ENCODE measurements at regions not wholly inside any gene's neighbourhood (a gene's known extent, or its start where the extent isn't known, plus 50 kb on each side); places are given as distances from the start of the nearest gene placed in this dataset.
A peak's percentile ranks its signal among the peaks of the same experiment; 100 is the strongest.

GRCh38 chrX:69305333-69306062, 140.2 kb upstream of the PJA1 start:
- intact Hi-C loops (cut with DNase I): no loop called here
- WGBS: 39% methylated on average over 39 of the region's 39 CpGs
- ATAC-seq (peak in 1 of 2 donors; percentile 25), DNase-seq (no peak)
- Histone ChIP-seq H3K27ac (ENCODE audit: low read length) (no peak overlapping the region), H3K9me3 (ENCODE audit: control insufficient read depth, low read length) (no peaks in the 10 kb centered on the region), H3K4me3 (ENCODE audit: low read length) (no peak overlapping the region), H3K27me3 (ENCODE audit: control insufficient read depth, insufficient read depth) (no peaks in the 10 kb centered on the region), H3K4me1 (ENCODE audit: control insufficient read depth, insufficient read depth, low read length) (no peaks in the 10 kb centered on the region)

DNA sequence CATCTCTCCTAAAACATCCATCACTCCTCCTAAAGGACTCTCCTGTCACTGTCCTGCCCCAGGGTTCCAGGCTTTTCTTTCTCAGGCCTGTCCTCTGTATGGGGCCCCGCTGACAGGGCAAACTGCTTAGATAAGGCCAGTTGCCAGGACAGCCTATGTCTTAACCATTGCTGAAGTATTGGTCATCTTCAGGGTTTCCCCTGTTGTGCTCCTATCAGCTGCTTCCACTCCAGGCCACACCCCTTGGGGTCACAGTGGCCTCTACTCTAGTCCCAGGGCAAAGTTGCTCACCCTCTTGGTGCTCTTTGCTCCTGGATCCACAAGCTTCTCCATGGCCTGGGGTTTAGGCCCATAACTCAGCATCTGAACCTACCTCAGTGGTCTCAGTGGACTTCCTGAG, 138.0 kb upstream of the PJA1 start:
- intact Hi-C loops (cut with DNase I): no loop called here
- no peak for DNase-seq
- Histone ChIP-seq H3K27ac (ENCODE audit: low read length) (no peak overlapping the region), H3K4me3 (ENCODE audit: low read length) (no peak overlapping the region), H3K4me1 (ENCODE audit: control insufficient read depth, insufficient read depth, low read length) (peaks cover 5% of the 10 kb centered on the region), H3K9me3 (ENCODE audit: control insufficient read depth, low read length) (no peaks in the 10 kb centered on the region), H3K27me3 (ENCODE audit: control insufficient read depth, insufficient read depth) (no peaks in the 10 kb centered on the region)
- whole genome bisulfite sequencing: 87% methylated on average over 1 of the region's 1 CpG
- no peak for ATAC-seq

DNA sequence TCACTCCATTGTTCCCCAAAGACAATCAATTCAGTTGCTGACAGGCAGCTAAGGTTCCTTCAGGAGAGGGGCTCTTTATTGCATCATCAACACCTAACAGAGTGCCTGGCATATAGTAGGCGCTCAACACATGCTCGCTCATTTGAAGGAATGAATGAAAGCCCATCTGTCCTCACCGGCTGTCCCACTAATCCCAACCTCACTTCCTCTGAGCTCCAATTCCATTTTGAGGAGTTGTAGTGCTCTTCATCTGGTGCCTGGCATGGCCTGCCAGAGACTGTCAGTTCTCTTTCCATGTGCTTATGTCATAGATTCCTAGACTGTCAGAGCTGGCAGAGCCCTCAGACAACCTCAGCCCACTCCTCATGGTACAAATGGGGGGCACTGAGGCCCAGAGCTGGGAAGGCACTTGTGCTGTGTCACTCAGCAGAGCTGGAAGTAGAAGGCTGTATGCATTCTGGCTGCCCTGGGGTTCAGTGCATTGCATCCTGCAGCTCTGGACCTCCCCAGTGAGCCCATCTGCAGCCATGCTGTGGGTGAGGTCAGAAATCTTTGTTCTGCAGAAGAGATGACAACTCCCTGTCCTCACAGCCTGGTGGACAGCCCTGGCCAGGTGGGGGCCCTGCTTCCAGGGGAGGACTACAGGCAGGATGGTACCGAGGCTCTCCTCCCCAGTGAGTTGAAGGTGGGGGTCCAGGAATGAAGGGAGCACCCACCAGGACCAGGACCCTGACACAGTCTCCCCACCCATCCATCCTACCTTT, 134.9 kb upstream of the PJA1 start:
- no peaks in the 10 kb centered on the region for H3K27me3 ChIP-seq (ENCODE audit: control insufficient read depth, insufficient read depth)
- no peak for DNase-seq
- no peak overlapping the region for H3K4me3 ChIP-seq (ENCODE audit: low read length)
- no peak overlapping the region for H3K27ac ChIP-seq (ENCODE audit: low read length)
- WGBS: 76% methylated on average over 4 of the region's 4 CpGs
- no peaks in the 10 kb centered on the region for H3K9me3 ChIP-seq (ENCODE audit: control insufficient read depth, low read length)
- H3K4me1 ChIP-seq (ENCODE audit: control insufficient read depth, insufficient read depth, low read length): peaks cover 5% of the 10 kb centered on the region
- ATAC-seq: no peak
- intact Hi-C loops (cut with DNase I): no loop called here

DNA sequence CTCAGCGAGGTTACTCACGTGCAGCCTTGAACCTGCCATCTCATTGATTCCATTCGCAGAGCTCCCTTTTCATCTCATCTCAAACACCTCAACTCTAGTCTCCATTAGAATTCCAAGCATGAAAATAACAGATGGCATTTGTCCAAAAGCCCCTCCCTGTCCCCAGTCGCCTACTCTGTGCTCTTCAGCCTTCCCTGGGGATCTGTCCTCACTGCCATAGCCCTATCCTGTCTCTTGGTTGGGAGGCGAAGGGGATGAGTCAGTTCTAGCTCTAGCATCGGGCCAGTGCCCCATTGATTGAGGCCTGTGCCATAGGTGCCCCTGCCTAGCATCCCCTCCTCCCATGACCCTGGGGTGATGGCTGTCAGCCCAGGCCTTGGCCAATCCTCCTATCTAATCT, 134.0 kb upstream of the PJA1 start:
- Histone ChIP-seq H3K9me3 (ENCODE audit: control insufficient read depth, low read length) (no peaks in the 10 kb centered on the region), H3K27me3 (ENCODE audit: control insufficient read depth, insufficient read depth) (no peaks in the 10 kb centered on the region), H3K27ac (ENCODE audit: low read length) (no peak overlapping the region), H3K4me1 (ENCODE audit: control insufficient read depth, insufficient read depth, low read length) (peaks cover 5% of the 10 kb centered on the region), H3K4me3 (ENCODE audit: low read length) (no peak overlapping the region)
- 59% methylated on average over 6 of the region's 6 CpGs for WGBS
- ATAC-seq (peak; percentile 33 to 35), DNase-seq (no peak)
- intact Hi-C loops (cut with DNase I): no loop called here

- WGBS: 48% methylated on average over 5 of the region's 5 CpGs
- H3K9me3 ChIP-seq (ENCODE audit: control insufficient read depth, low read length): no peaks in the 10 kb centered on the region
- intact Hi-C loops (cut with DNase I): no loop called here
- DNase-seq (peak in 1 of 3 donors; percentile 40), ATAC-seq (peak in 1 of 2 donors; percentile 42)
- H3K4me3 ChIP-seq (ENCODE audit: low read length): no peak overlapping the region
- peaks cover 5% of the 10 kb centered on the region for H3K4me1 ChIP-seq (ENCODE audit: control insufficient read depth, insufficient read depth, low read length)
- no peaks in the 10 kb centered on the region for H3K27me3 ChIP-seq (ENCODE audit: control insufficient read depth, insufficient read depth)
- H3K27ac ChIP-seq (ENCODE audit: low read length): no peak overlapping the region
These were observed 133.3 kb upstream of the PJA1 start for GRCh38 chrX:69298466-69299140.

GRCh38 chrX:69297506-69297905, 132.3 kb upstream of the PJA1 start:
- no peaks in the 10 kb centered on the region for H3K9me3 ChIP-seq (ENCODE audit: control insufficient read depth, low read length)
- intact Hi-C loops (cut with DNase I): no loop called here
- no peaks in the 10 kb centered on the region for H3K27me3 ChIP-seq (ENCODE audit: control insufficient read depth, insufficient read depth)
- peaks cover 5% of the 10 kb centered on the region for H3K4me1 ChIP-seq (ENCODE audit: control insufficient read depth, insufficient read depth, low read length)
- WGBS: 80% methylated on average over 5 of the region's 5 CpGs
- ATAC-seq (no peak), DNase-seq (no peak)
- no peak overlapping the region for H3K4me3 ChIP-seq (ENCODE audit: low read length)
- no peak overlapping the region for H3K27ac ChIP-seq (ENCODE audit: low read length)

DNA sequence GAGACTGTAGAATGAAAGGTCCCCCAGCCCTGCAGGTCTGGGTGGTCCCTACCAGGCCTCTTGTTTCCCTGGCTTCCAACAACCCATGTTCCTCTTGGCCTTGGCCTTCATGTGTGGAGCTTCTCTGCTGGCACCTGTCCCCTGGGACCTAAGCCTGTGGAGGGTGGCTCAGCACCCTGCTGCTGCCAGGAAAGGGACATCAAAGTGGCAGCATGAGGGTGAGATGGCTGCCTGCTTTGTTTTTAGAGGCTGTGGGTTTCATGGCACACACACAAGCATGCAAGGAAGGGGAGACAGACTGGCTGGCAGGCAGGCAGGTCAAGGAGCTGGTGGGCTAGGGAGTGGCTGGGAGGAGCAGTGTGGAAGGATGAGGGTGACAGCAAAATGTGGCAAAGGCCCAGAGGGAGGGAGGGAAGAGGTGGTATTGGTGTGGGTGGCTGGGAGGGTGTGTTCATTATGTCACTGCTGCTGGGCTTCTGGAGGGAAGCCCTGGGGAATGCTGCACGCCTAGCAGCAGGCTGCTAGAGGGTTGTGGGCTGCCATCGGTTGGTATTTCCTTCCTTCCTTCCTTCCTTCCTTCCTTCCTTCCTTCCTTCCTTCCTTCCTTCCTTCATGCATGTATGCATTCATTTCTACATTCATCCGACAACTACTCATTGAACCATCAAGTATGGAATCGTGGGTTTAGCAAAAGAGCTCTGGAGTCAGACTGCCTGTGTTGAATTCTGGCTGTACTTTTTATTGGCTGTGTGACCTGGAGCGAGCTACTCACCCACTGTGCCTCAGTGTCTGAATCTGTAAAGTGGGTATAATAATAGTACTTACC, 128.7 kb upstream of the PJA1 start:
- no peak for DNase-seq
- Histone ChIP-seq H3K4me1 (ENCODE audit: control insufficient read depth, insufficient read depth, low read length) (no peaks in the 10 kb centered on the region), H3K27me3 (ENCODE audit: control insufficient read depth, insufficient read depth) (no peaks in the 10 kb centered on the region), H3K4me3 (ENCODE audit: low read length) (no peak overlapping the region), H3K9me3 (ENCODE audit: control insufficient read depth, low read length) (no peaks in the 10 kb centered on the region), H3K27ac (ENCODE audit: low read length) (no peak overlapping the region)
- intact Hi-C loops (cut with DNase I): no loop called here
- WGBS: 57% methylated on average over 5 of the region's 5 CpGs
- ATAC-seq: no peak

DNA sequence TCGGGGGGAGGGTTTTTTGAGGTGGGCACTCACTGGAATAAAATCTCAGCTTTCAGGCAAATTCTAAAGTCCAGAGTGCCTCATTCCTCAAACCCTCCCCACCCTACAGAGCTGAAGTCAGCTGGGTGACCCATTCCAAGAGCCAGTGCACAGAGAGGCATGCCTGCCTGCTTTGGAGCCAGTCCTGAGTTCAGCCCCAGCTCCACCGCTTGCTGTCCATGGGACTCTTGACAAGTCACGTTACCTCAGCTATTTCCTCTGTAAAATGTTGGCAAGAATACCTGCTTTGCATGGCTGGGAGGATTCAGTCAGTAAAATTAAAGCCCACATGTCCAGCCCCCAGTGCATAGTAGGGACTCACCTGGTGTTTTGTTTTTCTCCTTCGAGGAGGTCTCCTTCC, 125.9 kb upstream of the PJA1 start:
- H3K9me3 ChIP-seq (ENCODE audit: control insufficient read depth, low read length): no peaks in the 10 kb centered on the region
- no peak overlapping the region for H3K4me3 ChIP-seq (ENCODE audit: low read length)
- ATAC-seq (peak; percentile 37 to 62), DNase-seq (peak in 1 of 3 donors; percentile 60)
- H3K4me1 ChIP-seq (ENCODE audit: control insufficient read depth, insufficient read depth, low read length): peaks cover 4% of the 10 kb centered on the region
- WGBS: 40% methylated on average over 4 of the region's 4 CpGs
- no peak overlapping the region for H3K27ac ChIP-seq (ENCODE audit: low read length)
- no peaks in the 10 kb centered on the region for H3K27me3 ChIP-seq (ENCODE audit: control insufficient read depth, insufficient read depth)
- intact Hi-C loops (cut with DNase I): no loop called here

DNA sequence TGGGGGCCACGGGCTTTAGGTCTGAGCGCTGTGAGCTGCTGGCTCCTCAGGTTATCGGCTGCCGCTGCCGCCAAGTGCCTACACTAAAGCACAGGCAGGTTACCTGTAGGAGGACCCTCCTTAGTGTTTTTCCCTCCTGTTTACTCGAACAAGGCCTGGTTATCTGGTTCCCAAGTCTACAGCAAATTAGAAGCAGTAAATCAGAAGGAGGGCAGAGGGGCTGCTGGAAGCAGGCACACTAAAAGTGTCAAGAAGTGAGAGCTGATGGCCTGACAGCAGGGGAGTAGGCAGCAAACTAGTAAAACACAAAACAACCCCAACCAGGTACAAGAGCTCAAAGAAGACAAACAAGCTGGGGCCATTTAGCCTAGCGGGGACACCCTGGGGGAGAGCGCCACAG, 125.0 kb upstream of the PJA1 start:
- ATAC-seq: no peak
- H3K27ac ChIP-seq (ENCODE audit: low read length): no peak overlapping the region
- intact Hi-C loops (cut with DNase I): no loop called here

GRCh38 chrX:69289793-69290123, 124.5 kb upstream of the PJA1 start:
- DNase-seq: no peak
- H3K27me3 ChIP-seq (ENCODE audit: control insufficient read depth, insufficient read depth): no peaks in the 10 kb centered on the region
- H3K27ac ChIP-seq (ENCODE audit: low read length): no peak overlapping the region
- no peak for ATAC-seq
- intact Hi-C loops (cut with DNase I): loop anchor here (5.0 to 10.0 kb wide), 4 partner anchors 135 to 465 kb away; partner anchors contain the start of gene EFNB1 (in 4 of the 4)
- H3K4me1 ChIP-seq (ENCODE audit: control insufficient read depth, insufficient read depth, low read length): peaks cover 4% of the 10 kb centered on the region
- no peak overlapping the region for H3K4me3 ChIP-seq (ENCODE audit: low read length)
- H3K9me3 ChIP-seq (ENCODE audit: control insufficient read depth, low read length): no peaks in the 10 kb centered on the region
- WGBS: 100% methylated on average over 1 of the region's 1 CpG

More for the DNA sequence above, 125.0 kb upstream of the PJA1 start:
- Histone ChIP-seq H3K27me3 (ENCODE audit: control insufficient read depth, insufficient read depth) (no peaks in the 10 kb centered on the region), H3K4me1 (ENCODE audit: control insufficient read depth, insufficient read depth, low read length) (peaks cover 4% of the 10 kb centered on the region), H3K9me3 (ENCODE audit: control insufficient read depth, low read length) (no peaks in the 10 kb centered on the region), H3K4me3 (ENCODE audit: low read length) (no peak overlapping the region)
- 83% methylated on average over 8 of the region's 8 CpGs for WGBS
- no peak for DNase-seq
